ENCODE measurements at regions not wholly inside any gene's neighbourhood (a gene's known extent, or its start where the extent isn't known, plus 50 kb on each side); places are given as distances from the start of the nearest gene placed in this dataset.

DNA sequence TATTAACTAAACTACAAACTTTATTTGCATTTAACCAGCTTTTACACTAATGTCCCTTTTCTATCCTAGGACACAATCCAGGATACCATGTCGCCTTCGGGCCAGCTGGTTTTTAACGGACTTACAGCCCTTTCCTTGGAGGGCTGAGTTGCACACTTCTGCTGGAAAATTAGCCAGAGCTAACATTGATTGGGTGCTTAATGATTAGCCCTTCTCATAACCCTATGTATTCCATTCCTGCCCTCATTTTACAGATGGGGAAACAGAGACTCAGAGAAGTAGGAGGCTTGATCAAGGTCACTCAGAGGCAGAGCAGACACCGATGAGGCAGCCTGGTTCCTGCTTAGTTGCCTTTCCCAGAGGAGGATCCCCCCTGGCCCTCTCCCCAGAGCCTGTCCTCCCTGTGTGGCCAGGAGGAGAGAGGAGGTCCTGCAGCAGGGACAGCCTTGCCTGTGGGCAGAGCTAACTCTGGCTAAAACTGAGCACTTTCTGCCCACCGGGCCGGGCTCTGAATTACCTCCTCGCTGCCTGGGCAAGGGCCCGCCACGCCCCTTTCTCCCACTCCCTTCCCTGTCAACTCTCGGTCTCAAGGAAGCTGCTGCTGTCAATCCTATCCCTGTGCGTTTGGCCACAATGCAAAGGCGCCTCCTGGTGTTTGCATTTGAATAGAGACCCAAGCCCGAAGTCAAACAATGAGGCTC lies 59.6 kb upstream of the PAX6 start:
- peak; percentile 84 for DNase-seq (ENCODE audit: insufficient read length, low spot score, missing footprints)
- H3K27ac ChIP-seq (ENCODE audit: low read depth, low read length), result no peak overlapping the region
- no peak overlapping the region for H3K4me2 ChIP-seq (ENCODE audit: insufficient read depth, low read length)
- no peaks in the 10 kb centered on the region for H3K36me3 ChIP-seq (ENCODE audit: insufficient read depth, low read length)
- peak overlapping the region; percentile 13 for H2AFZ ChIP-seq (ENCODE audit: low read length)
- H3K79me2 ChIP-seq (ENCODE audit: insufficient read depth, low read length), result no peaks in the 10 kb centered on the region
- no peaks in the 10 kb centered on the region for H4K20me1 ChIP-seq (ENCODE audit: insufficient read depth, low read length)
- peaks cover 16% of the 10 kb centered on the region for H3K27me3 ChIP-seq (ENCODE audit: insufficient read depth, low read length)
- H3K9me3 ChIP-seq (ENCODE audit: low read depth, low read length), result no peaks in the 10 kb centered on the region
- no peak overlapping the region for H3K4me3 ChIP-seq (ENCODE audit: insufficient read depth, low read length)
- TF ChIP-seq, protein P1, sequence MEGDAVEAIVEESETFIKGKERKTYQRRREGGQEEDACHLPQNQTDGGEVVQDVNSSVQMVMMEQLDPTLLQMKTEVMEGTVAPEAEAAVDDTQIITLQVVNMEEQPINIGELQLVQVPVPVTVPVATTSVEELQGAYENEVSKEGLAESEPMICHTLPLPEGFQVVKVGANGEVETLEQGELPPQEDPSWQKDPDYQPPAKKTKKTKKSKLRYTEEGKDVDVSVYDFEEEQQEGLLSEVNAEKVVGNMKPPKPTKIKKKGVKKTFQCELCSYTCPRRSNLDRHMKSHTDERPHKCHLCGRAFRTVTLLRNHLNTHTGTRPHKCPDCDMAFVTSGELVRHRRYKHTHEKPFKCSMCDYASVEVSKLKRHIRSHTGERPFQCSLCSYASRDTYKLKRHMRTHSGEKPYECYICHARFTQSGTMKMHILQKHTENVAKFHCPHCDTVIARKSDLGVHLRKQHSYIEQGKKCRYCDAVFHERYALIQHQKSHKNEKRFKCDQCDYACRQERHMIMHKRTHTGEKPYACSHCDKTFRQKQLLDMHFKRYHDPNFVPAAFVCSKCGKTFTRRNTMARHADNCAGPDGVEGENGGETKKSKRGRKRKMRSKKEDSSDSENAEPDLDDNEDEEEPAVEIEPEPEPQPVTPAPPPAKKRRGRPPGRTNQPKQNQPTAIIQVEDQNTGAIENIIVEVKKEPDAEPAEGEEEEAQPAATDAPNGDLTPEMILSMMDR (IDR thresholded peaks at IDR 0.05; ENCODE audit: extremely low read depth, low read depth, low read length), result peak; percentile 74
- no peaks in the 10 kb centered on the region for H3K4me1 ChIP-seq (ENCODE audit: insufficient read depth, low read length)

DNA sequence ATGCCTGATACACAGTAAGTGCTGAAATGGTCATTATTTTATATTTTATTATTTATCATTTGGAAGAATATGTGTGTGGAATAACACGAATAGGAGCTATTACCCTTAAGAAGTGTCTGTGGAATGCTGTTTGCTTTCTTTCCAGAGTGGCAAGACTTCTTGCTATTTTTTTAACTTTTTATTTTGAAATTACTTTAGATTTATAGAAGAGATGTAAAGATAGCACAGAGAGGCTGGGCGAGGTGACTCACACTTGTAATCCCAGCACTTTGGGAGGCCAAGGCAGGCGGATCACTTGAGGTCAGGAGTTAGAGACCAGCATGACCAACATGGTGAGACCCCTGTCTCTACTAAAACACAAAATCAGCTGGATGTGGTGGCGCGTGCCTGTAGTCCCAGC lies 58.9 kb upstream of the PAX6 start:
- H3K79me2 ChIP-seq (ENCODE audit: insufficient read depth, low read length), result no peaks in the 10 kb centered on the region
- TF ChIP-seq, protein P1 (IDR thresholded peaks at IDR 0.05; ENCODE audit: extremely low read depth, low read depth, low read length), result no peak
- peaks cover 9% of the 10 kb centered on the region for H3K27me3 ChIP-seq (ENCODE audit: insufficient read depth, low read length)
- no peak overlapping the region for H2AFZ ChIP-seq (ENCODE audit: low read length)
- H3K27ac ChIP-seq (ENCODE audit: low read depth, low read length), result no peak overlapping the region
- H3K4me1 ChIP-seq (ENCODE audit: insufficient read depth, low read length), result no peaks in the 10 kb centered on the region
- no peak for DNase-seq (ENCODE audit: insufficient read length, low spot score, missing footprints)
- no peak overlapping the region for H3K4me2 ChIP-seq (ENCODE audit: insufficient read depth, low read length)
- no peaks in the 10 kb centered on the region for H3K36me3 ChIP-seq (ENCODE audit: insufficient read depth, low read length)
- no peak overlapping the region for H3K4me3 ChIP-seq (ENCODE audit: insufficient read depth, low read length)
- H4K20me1 ChIP-seq (ENCODE audit: insufficient read depth, low read length), result no peaks in the 10 kb centered on the region
- no peaks in the 10 kb centered on the region for H3K9me3 ChIP-seq (ENCODE audit: low read depth, low read length)

DNA sequence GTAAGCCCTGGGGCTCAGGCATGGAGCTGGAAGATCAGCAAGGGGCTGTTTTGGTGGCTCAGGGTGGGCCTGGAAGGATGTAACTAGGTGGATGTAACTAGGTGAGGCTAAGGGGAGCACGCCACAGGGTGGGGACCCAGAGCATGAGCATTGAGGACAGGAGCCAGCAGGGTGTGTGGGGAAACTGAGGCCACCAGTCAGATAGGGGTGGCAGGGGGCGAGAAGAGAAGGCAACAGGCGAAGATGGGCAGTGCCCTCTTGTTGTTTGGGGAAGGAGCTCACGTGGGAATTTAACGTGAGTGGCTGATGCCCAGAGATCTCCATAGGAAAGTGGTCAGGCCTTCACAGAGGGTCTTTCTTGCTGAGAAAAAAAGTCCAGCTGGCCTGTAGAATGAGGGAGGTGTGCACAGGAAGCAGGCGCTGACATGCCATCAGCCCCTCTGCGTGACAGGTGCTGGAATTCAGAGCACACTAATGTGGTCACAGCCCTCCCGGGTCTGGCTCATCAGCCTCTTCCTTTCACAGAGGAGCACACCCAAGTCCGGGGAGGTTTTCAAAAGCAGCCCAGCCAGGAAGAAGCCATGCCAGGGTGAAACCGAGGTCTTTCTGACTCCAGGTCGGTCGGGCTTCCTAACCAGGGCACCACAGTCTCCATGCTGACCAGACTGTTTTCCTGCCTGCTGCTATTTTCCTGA lies 54.6 kb upstream of the PAX6 start:
- no peaks in the 10 kb centered on the region for H3K36me3 ChIP-seq (ENCODE audit: insufficient read depth, low read length)
- H3K27me3 ChIP-seq (ENCODE audit: insufficient read depth, low read length), result no peaks in the 10 kb centered on the region
- no peaks in the 10 kb centered on the region for H3K9me3 ChIP-seq (ENCODE audit: low read depth, low read length)
- H3K79me2 ChIP-seq (ENCODE audit: insufficient read depth, low read length), result no peaks in the 10 kb centered on the region
- H2AFZ ChIP-seq (ENCODE audit: low read length), result no peak overlapping the region
- no peak for DNase-seq (ENCODE audit: insufficient read length, low spot score, missing footprints)
- H3K4me1 ChIP-seq (ENCODE audit: insufficient read depth, low read length), result no peaks in the 10 kb centered on the region
- TF ChIP-seq, protein P1 (IDR thresholded peaks at IDR 0.05; ENCODE audit: extremely low read depth, low read depth, low read length), result no peak
- no peak overlapping the region for H3K4me3 ChIP-seq (ENCODE audit: insufficient read depth, low read length)
- H4K20me1 ChIP-seq (ENCODE audit: insufficient read depth, low read length), result no peaks in the 10 kb centered on the region
- H3K4me2 ChIP-seq (ENCODE audit: insufficient read depth, low read length), result no peak overlapping the region
- no peak overlapping the region for H3K27ac ChIP-seq (ENCODE audit: low read depth, low read length)

DNA sequence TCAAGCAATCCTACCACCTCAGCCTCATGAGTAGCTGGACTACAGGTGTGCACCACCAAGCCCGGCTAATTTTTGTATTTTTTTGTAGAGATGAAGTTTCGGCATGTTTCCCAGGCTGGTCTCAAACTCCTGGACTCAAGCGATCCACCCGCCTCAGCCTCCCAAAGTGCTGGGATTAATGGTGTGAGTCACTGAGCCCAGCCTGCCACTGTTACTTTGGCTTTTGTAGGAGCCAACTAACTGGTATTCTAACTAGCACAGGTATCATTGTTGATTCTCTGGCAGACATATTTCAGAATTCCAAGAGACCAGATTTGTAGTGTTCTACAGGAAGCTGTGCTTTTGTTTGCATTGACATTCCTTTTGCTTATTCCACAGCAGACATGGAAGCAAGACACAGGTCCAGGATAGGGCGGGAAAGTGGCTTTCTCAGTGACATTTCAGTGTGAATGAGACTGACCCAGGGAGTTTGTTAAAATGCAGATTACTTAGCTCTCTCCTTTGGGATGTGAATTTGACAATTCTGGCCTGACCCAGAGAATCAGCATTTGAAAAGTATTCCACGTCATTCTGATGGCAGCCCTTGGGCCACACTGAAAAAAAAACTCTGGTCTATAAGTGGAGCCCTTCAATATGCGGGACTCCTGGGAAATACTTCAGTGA lies 52.2 kb upstream of the PAX6 start:
- Histone ChIP-seq H2AFZ (ENCODE audit: low read length) (no peak overlapping the region), H3K79me2 (ENCODE audit: insufficient read depth, low read length) (no peaks in the 10 kb centered on the region), H3K27ac (ENCODE audit: low read depth, low read length) (no peak overlapping the region), H3K36me3 (ENCODE audit: insufficient read depth, low read length) (no peaks in the 10 kb centered on the region), H3K4me1 (ENCODE audit: insufficient read depth, low read length) (no peaks in the 10 kb centered on the region), H3K9me3 (ENCODE audit: low read depth, low read length) (no peaks in the 10 kb centered on the region), H3K27me3 (ENCODE audit: insufficient read depth, low read length) (peaks cover 5% of the 10 kb centered on the region), H3K4me2 (ENCODE audit: insufficient read depth, low read length) (no peak overlapping the region), H3K4me3 (ENCODE audit: insufficient read depth, low read length) (no peak overlapping the region), H4K20me1 (ENCODE audit: insufficient read depth, low read length) (no peaks in the 10 kb centered on the region)
- DNase-seq (ENCODE audit: insufficient read length, low spot score, missing footprints), result no peak
- TF ChIP-seq, protein P1 (IDR thresholded peaks at IDR 0.05; ENCODE audit: extremely low read depth, low read depth, low read length), result no peak

Data from osteoblast (primary cell).